Natural killer cell (primary cell): ENCODE measurements at regions not wholly inside any gene's neighbourhood (a gene's known extent, or its start where the extent isn't known, plus 50 kb on each side); places are given as distances from the start of the nearest gene placed in this dataset.

Source experiments
- ATAC-seq, 3 donors: fragments of 150-1000 bp in 2 of 3; fragments of 200-7000 bp in 1 of 3; cut with Tn5 transposase; 1 replicate in 1 of 3; 2 replicates in 2 of 3; pipeline ENCODE4 v1.10.0; 2021; ENCODE audit warnings: mild to moderate bottlenecking in 2 of 3, moderate library complexity in 2 of 3
- DNase-seq, 2 donors: peaks; one replicate each; pipeline versions ENCODE4 v3.0.0 to v3.0.0-alpha.2; 2013 to 2021; ENCODE audit warnings: mixed read lengths in 1 of 2
- H3K27ac ChIP-seq: one replicate; pipeline ENCODE4 v1.5.1; 2013; ENCODE audit warnings: mild to moderate bottlenecking, low read length
- H3K27me3 ChIP-seq: one replicate; pipeline ENCODE4 v1.6.1; 2013; ENCODE audit warnings: low read length; ENCODE audit not compliant: control insufficient read depth, insufficient read depth
- H3K36me3 ChIP-seq: one replicate; pipeline ENCODE4 v1.6.1; 2013; ENCODE audit warnings: low read length; ENCODE audit not compliant: control insufficient read depth, insufficient read depth
- H3K4me1 ChIP-seq: one replicate; pipeline ENCODE4 v1.6.1; 2013; ENCODE audit warnings: low read length; ENCODE audit not compliant: control insufficient read depth, insufficient read depth
- H3K4me3 ChIP-seq: one replicate; pipeline ENCODE4 v1.5.1; 2013; ENCODE audit warnings: low read length
- H3K9me3 ChIP-seq: one replicate; pipeline ENCODE4 v1.6.1; 2013; ENCODE audit warnings: low read length; ENCODE audit not compliant: control insufficient read depth, insufficient read depth
- H3K27ac Mint-ChIP-seq, 2 donors: one replicate each; pipeline ENCODE4 v1.8.0; 2022; ENCODE audit warnings: mild to moderate bottlenecking in 2 of 2, mixed read lengths in 2 of 2, moderate library complexity in 1 of 2
- H3K27me3 Mint-ChIP-seq, 2 donors: one replicate each; pipeline ENCODE4 v1.8.0; 2022; ENCODE audit warnings: low read depth in 2 of 2, mixed read lengths in 2 of 2
- H3K36me3 Mint-ChIP-seq: one replicate; pipeline ENCODE4 v1.8.0; 2022; ENCODE audit warnings: mixed read lengths
- H3K4me1 Mint-ChIP-seq, 2 donors: one replicate each; pipeline ENCODE4 v1.8.0; 2022; ENCODE audit warnings: mixed read lengths in 2 of 2
- H3K4me3 Mint-ChIP-seq: one replicate; pipeline ENCODE4 v1.8.0; 2022; ENCODE audit warnings: mild to moderate bottlenecking, moderate library complexity, mixed read lengths
- H3K9me3 Mint-ChIP-seq, 2 donors: one replicate each; pipeline ENCODE4 v1.8.0; 2022; ENCODE audit warnings: mixed read lengths in 2 of 2
- WGBS: methylation state at CpG from one replicate; pipeline ENCODE4 v1.1.7; 2013; ENCODE audit warnings: missing lambda C conversion rate; ENCODE audit not compliant: insufficient coverage; 5-methylcytosine and 5-hydroxymethylcytosine counted together
- intact Hi-C: fragments of 100-400 bp; cut with micrococcal nuclease; formaldehyde crosslinking; loops from one replicate; pipeline ENCODE4 v1.14.2; 2022
- TF ChIP-seq, protein P1 (sequence below): fragments of 200-600 bp; IDR thresholded peaks from one replicate; pipeline ENCODE4 v1.8.0; 2022; ENCODE audit warnings: antibody characterized with exemption

DNA sequence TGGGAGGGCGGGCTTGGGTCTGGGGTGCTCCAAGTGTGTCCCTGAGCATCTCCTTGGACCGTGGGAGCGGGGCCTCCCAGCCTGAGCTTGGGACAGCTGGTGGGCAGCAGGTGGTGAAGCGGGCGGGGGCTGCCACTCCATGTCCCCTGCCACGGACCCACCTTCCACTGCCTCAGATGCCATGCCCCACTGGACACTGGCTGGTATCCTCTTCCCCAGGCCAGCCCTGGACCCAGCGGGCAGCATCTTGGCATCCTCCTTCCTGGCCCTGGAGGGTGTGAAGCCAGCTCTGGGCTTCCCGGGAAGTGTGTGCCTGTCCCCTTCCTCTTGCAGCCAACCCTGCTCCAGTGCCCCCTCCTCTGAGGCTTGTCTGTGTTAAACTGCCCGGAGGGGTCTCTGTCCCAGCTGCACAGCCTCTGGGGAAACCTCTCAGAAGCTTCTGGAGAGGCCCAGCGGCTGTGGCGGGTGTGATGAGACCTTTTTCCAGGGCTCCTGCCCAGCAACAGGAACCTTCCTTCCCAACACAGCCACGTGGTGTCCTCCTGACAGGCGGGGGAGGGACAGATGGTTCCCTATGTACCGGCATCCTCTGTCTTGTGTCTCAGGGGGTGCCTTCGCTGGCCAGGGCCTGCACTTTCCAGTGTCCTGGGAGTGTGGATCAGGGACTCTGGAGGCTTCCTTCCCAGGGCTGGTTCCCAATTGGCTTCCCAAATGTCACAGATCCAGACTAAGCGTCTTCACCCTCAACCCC, 81.6 kb upstream of the DISP3 start:
- TF ChIP-seq, protein P1, sequence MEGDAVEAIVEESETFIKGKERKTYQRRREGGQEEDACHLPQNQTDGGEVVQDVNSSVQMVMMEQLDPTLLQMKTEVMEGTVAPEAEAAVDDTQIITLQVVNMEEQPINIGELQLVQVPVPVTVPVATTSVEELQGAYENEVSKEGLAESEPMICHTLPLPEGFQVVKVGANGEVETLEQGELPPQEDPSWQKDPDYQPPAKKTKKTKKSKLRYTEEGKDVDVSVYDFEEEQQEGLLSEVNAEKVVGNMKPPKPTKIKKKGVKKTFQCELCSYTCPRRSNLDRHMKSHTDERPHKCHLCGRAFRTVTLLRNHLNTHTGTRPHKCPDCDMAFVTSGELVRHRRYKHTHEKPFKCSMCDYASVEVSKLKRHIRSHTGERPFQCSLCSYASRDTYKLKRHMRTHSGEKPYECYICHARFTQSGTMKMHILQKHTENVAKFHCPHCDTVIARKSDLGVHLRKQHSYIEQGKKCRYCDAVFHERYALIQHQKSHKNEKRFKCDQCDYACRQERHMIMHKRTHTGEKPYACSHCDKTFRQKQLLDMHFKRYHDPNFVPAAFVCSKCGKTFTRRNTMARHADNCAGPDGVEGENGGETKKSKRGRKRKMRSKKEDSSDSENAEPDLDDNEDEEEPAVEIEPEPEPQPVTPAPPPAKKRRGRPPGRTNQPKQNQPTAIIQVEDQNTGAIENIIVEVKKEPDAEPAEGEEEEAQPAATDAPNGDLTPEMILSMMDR = no peak
- H3K36me3 ChIP-seq = no peaks in the 10 kb centered on the region
- no peak for ATAC-seq
- DNase-seq = no peak
- Mint-ChIP-seq H3K27me3 (peaks cover 11 to 43% of the 10 kb centered on the region in 2 donors), H3K36me3 (no peaks in the 10 kb centered on the region), H3K4me3 (no peak overlapping the region), H3K9me3 (no peaks in the 10 kb centered on the region), H3K27ac (no peak overlapping the region), H3K4me1 (no peaks in the 10 kb centered on the region)
- no peaks in the 10 kb centered on the region for H3K4me1 ChIP-seq
- intact Hi-C loops = no loop called here
- no peak overlapping the region for H3K27ac ChIP-seq
- no peak overlapping the region for H3K4me3 ChIP-seq
- WGBS = 67% methylated on average over 16 of the region's 16 CpGs
- no peaks in the 10 kb centered on the region for H3K27me3 ChIP-seq
- H3K9me3 ChIP-seq = no peaks in the 10 kb centered on the region

GRCh38 chr1:11399250-11399649, 79.7 kb upstream of the DISP3 start:
- WGBS = 88% methylated on average over 6 of the region's 6 CpGs
- no peaks in the 10 kb centered on the region for H3K9me3 ChIP-seq
- no peaks in the 10 kb centered on the region for H3K27me3 ChIP-seq
- Mint-ChIP-seq H3K4me1 (no peaks in the 10 kb centered on the region), H3K4me3 (no peak overlapping the region), H3K36me3 (no peaks in the 10 kb centered on the region), H3K27me3 (peaks cover 11 to 31% of the 10 kb centered on the region in 2 donors), H3K9me3 (no peaks in the 10 kb centered on the region), H3K27ac (no peak overlapping the region)
- H3K27ac ChIP-seq = no peak overlapping the region
- intact Hi-C loops = no loop called here
- no peaks in the 10 kb centered on the region for H3K4me1 ChIP-seq
- ATAC-seq (no peak), DNase-seq (no peak)
- no peaks in the 10 kb centered on the region for H3K36me3 ChIP-seq
- no peak overlapping the region for H3K4me3 ChIP-seq
- TF ChIP-seq, protein P1 = no peak

DNA sequence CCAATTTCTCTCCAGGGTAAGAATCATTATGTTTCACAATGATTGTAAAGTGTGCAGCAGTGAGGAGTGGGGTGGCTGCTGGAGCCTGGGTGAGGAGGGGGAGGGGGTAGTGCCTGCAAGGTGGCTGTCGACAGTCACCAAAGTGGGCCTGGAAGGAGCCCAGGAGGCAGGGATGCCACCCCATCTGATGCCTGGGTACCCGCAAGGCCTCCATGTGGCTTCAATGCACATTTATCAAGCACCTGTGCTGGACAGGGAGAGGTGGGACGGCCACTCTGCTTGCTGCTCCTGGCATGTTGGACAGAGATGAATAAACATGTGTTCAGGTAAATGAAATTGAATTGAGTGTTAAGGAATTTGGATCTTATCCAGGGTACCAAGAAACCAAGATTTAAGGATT, 78.8 kb upstream of the DISP3 start:
- DNase-seq (no peak), ATAC-seq (no peak)
- Histone ChIP-seq H3K27ac (no peak overlapping the region), H3K9me3 (no peaks in the 10 kb centered on the region), H3K36me3 (no peaks in the 10 kb centered on the region), H3K27me3 (no peaks in the 10 kb centered on the region), H3K4me3 (no peak overlapping the region), H3K4me1 (no peaks in the 10 kb centered on the region)
- H3K9me3 Mint-ChIP-seq = no peaks in the 10 kb centered on the region
- H3K4me3 Mint-ChIP-seq = no peak overlapping the region
- TF ChIP-seq, protein P1 = no peak
- WGBS = 92% methylated on average over 3 of the region's 3 CpGs
- H3K27ac Mint-ChIP-seq = no peak overlapping the region
- no peaks in the 10 kb centered on the region for H3K36me3 Mint-ChIP-seq
- intact Hi-C loops = no loop called here
- peaks cover 5 to 22% of the 10 kb centered on the region in 2 donors for H3K27me3 Mint-ChIP-seq
- no peaks in the 10 kb centered on the region for H3K4me1 Mint-ChIP-seq

GRCh38 chr1:11400567-11400966, 78.4 kb upstream of the DISP3 start:
- Histone ChIP-seq H3K4me1 (no peaks in the 10 kb centered on the region), H3K9me3 (no peaks in the 10 kb centered on the region), H3K27me3 (no peaks in the 10 kb centered on the region), H3K4me3 (no peak overlapping the region), H3K27ac (no peak overlapping the region), H3K36me3 (no peaks in the 10 kb centered on the region)
- Mint-ChIP-seq H3K27ac (no peak overlapping the region), H3K36me3 (no peaks in the 10 kb centered on the region), H3K4me1 (no peaks in the 10 kb centered on the region), H3K4me3 (no peak overlapping the region), H3K9me3 (no peaks in the 10 kb centered on the region), H3K27me3 (peaks cover 4 to 18% of the 10 kb centered on the region in 2 donors)
- WGBS = 85% methylated on average over 6 of the region's 7 CpGs
- no peak for ATAC-seq
- TF ChIP-seq, protein P1 = no peak
- intact Hi-C loops = no loop called here
- DNase-seq = no peak
